Panc1 (cell line): ENCODE measurements at regions not wholly inside any gene's neighbourhood (a gene's known extent, or its start where the extent isn't known, plus 50 kb on each side); places are given as distances from the start of the nearest gene placed in this dataset.

Experiments
- ATAC-seq: fragments of 200-7000 bp; cut with Tn5 transposase; 2 replicates; pipeline ENCODE4 v1.9.1; 2020; ENCODE audit warnings: mild to moderate bottlenecking, moderate library complexity
- BruUV-seq: library from RNA; stranded (reverse); fragments of 400-500 nt; replicated peaks from 2 replicates; lab custom pipeline; 2021; lab: Mats Ljungman, UMichigan
- CTCF ChIA-PET: fragments of 300-600 bp; sonication (Branson Sonifier 250); formaldehyde crosslinking; loops from one replicate; lab custom pipeline; 2022; ENCODE audit warnings: antibody characterized with exemption; lab: Charles Lee
- POLR2A ChIA-PET: fragments of 300-600 bp; sonication (Branson Sonifier 250); formaldehyde crosslinking; loops from one replicate; lab custom pipeline; 2022; ENCODE audit warnings: antibody characterized with exemption; lab: Charles Lee
- DNase-seq: peaks from one replicate; pipeline ENCODE4 v3.0.0-alpha.2; 2010; ENCODE audit warnings: low read depth, low spot score
- H3K27ac ChIP-seq: 2 replicates; pipeline ENCODE4 v1.5.1; 2011; ENCODE audit warnings: mild to moderate bottlenecking, low read length, inconsistent platforms
- H3K27me3 ChIP-seq: fragments of 200-500 bp; sonication (Bioruptor generic); 2 replicates; pipeline ENCODE4 v1.6.0; 2014; ENCODE audit warnings: low read length, inconsistent platforms; ENCODE audit not compliant: control insufficient read depth, insufficient read depth
- H3K36me3 ChIP-seq: fragments of 200-500 bp; sonication (Bioruptor generic); 2 replicates; pipeline ENCODE4 v1.5.1; 2014; ENCODE audit warnings: inconsistent platforms, mild to moderate bottlenecking, low read length, moderate library complexity; ENCODE audit not compliant: control insufficient read depth, insufficient read depth
- H3K4me1 ChIP-seq: 2 replicates; pipeline ENCODE4 v1.5.1; 2011; ENCODE audit warnings: inconsistent platforms, mild to moderate bottlenecking, low read length, moderate library complexity; ENCODE audit not compliant: control insufficient read depth, insufficient read depth
- H3K4me3 ChIP-seq, 2 experiments: 2 replicates each; pipeline ENCODE4 v1.5.1; 2011 to 2012; ENCODE audit warnings: low read depth in 2 of 2, low read length in 2 of 2, mild to moderate bottlenecking in 2 of 2, inconsistent platforms in 1 of 2, moderate library complexity in 1 of 2
- H3K9me3 ChIP-seq: fragments of 200-500 bp; sonication (Bioruptor generic); 2 replicates; pipeline ENCODE4 v1.5.1; 2014; ENCODE audit warnings: low read depth, mild to moderate bottlenecking, inconsistent platforms, low read length, moderate library complexity; ENCODE audit not compliant: control insufficient read depth, insufficient read depth
- CTCF ChIP-seq: fragments of 450-650 bp; IDR thresholded peaks from 2 replicates; pipeline ENCODE4 v1.5.1; 2017; ENCODE audit warnings: mild to moderate bottlenecking
- POLR2AphosphoS5 ChIP-seq: IDR thresholded peaks from 2 replicates; pipeline ENCODE4 v1.6.1; 2012; ENCODE audit warnings: mild to moderate bottlenecking, low read depth, low read length, moderate library complexity
- REST ChIP-seq, 2 experiments: IDR thresholded peaks; 2 replicates each; pipeline ENCODE4 v1.6.1; 2011 to 2012; ENCODE audit warnings: low read depth in 2 of 2, control low read depth in 1 of 2, low read length in 1 of 2, mild to moderate bottlenecking in 1 of 2, moderate library complexity in 1 of 2; ENCODE audit not compliant: insufficient read depth in 1 of 2
- SIN3A ChIP-seq: IDR thresholded peaks from 2 replicates; pipeline ENCODE4 v1.6.1; 2012; ENCODE audit warnings: low read depth, mild to moderate bottlenecking, low read length, moderate library complexity, borderline replicate concordance; ENCODE audit not compliant: insufficient read depth
- TCF7L2 ChIP-seq: IDR thresholded peaks from 2 replicates; pipeline ENCODE4 v1.6.1; 2011; ENCODE audit warnings: mild to moderate bottlenecking, low read depth, low read length, inconsistent platforms
- in situ Hi-C: cut with HindIII; loops from 2 replicates; pipeline ENCODE4 v1.10.0; 2016; ENCODE audit warnings: low sequenced_read_pairs, low pct_unique_long_range_greater_than_20kb
- intact Hi-C: fragments of 100-400 bp; cut with micrococcal nuclease; formaldehyde crosslinking; loops from one replicate; pipeline ENCODE4 v1.10.0; 2022; ENCODE audit not compliant: unreplicated experiment

GRCh38 chr21:23876925-23877558 is 1730.2 kb downstream of the MRPL39 start:
- in situ Hi-C loops, result no loop called here
- no peak for DNase-seq
- no peak overlapping the region for H3K27ac ChIP-seq
- CTCF ChIA-PET, result no interaction called here
- no TSS peak for BruUV-seq
- ATAC-seq, result no peak
- no peak overlapping the region for H3K4me3 ChIP-seq
- intact Hi-C loops, result no loop called here
- H3K4me1 ChIP-seq, result no peaks in the 10 kb centered on the region
- TF ChIP-seq POLR2AphosphoS5, result no peak
- TF ChIP-seq REST (IDR thresholded peaks at IDR 0.05; ENCODE audit: insufficient read depth in 1 of 2, low read depth in 2 of 2, low read length in 1 of 2), result no peak
- TF ChIP-seq SIN3A, result no peak
- TF ChIP-seq TCF7L2, result no peak
- no peak for TF ChIP-seq CTCF
- H3K36me3 ChIP-seq, result no peaks in the 10 kb centered on the region
- no peaks in the 10 kb centered on the region for H3K27me3 ChIP-seq
- POLR2A ChIA-PET, result no interaction called here
- no peaks in the 10 kb centered on the region for H3K9me3 ChIP-seq

GRCh38 chr21:23874271-23874670 is 1733.0 kb downstream of the MRPL39 start:
- Histone ChIP-seq H3K9me3 (no peaks in the 10 kb centered on the region), H3K36me3 (no peaks in the 10 kb centered on the region), H3K27ac (no peak overlapping the region), H3K4me1 (no peaks in the 10 kb centered on the region), H3K27me3 (no peaks in the 10 kb centered on the region), H3K4me3 (no peak overlapping the region)
- ChIA-PET CTCF (no interaction called here), POLR2A (no interaction called here)
- ATAC-seq (no peak), DNase-seq (no peak)
- no peak for TF ChIP-seq REST (IDR thresholded peaks at IDR 0.05; ENCODE audit: insufficient read depth in 1 of 2, low read depth in 2 of 2, low read length in 1 of 2)
- TF ChIP-seq POLR2AphosphoS5, result no peak
- no peak for TF ChIP-seq SIN3A
- TF ChIP-seq TCF7L2, result no peak
- TF ChIP-seq CTCF, result no peak
- in situ Hi-C loops, result no loop called here
- no TSS peak for BruUV-seq
- intact Hi-C loops, result no loop called here
